ENCODE measurements at regions not wholly inside any gene's neighbourhood (a gene's known extent, or its start where the extent isn't known, plus 50 kb on each side); places are given as distances from the start of the nearest gene placed in this dataset.

DNA sequence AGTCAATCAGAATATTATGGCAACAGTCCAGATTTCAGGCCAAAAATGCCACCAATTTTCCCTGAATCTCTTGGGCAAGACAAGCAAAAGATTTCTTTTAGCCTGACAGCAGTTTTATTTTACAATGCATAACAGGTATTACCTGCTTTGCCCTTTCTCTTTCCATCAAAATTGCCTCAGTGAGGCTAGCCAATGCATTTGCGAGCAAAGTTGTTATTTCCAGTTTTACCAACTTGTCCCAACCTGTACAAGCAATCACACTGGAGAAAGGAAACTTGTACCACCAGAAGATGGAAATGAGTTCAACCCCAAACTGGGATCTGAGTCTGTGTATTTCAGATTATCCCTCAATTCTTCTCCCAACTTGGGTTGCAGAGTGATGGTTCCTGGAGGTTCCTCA lies 279.9 kb upstream of the CDYL start:
- TF ChIP-seq SIN3A (IDR thresholded peaks at IDR 0.05; ENCODE audit: borderline replicate concordance, insufficient read depth, low read length) (no peak), POLR2AphosphoS5 (IDR thresholded peaks at IDR 0.05; ENCODE audit: low read depth, low read length) (no peak), FOXP2 (optimal IDR thresholded peaks at IDR 0.05; ENCODE audit: borderline replicate concordance, extremely low read depth, extremely low read length, insufficient read depth) (no peak), TAF1 (IDR thresholded peaks at IDR 0.05; ENCODE audit: borderline replicate concordance, insufficient read depth, low read length) (no peak)
- TF ChIP-seq, protein P1, sequence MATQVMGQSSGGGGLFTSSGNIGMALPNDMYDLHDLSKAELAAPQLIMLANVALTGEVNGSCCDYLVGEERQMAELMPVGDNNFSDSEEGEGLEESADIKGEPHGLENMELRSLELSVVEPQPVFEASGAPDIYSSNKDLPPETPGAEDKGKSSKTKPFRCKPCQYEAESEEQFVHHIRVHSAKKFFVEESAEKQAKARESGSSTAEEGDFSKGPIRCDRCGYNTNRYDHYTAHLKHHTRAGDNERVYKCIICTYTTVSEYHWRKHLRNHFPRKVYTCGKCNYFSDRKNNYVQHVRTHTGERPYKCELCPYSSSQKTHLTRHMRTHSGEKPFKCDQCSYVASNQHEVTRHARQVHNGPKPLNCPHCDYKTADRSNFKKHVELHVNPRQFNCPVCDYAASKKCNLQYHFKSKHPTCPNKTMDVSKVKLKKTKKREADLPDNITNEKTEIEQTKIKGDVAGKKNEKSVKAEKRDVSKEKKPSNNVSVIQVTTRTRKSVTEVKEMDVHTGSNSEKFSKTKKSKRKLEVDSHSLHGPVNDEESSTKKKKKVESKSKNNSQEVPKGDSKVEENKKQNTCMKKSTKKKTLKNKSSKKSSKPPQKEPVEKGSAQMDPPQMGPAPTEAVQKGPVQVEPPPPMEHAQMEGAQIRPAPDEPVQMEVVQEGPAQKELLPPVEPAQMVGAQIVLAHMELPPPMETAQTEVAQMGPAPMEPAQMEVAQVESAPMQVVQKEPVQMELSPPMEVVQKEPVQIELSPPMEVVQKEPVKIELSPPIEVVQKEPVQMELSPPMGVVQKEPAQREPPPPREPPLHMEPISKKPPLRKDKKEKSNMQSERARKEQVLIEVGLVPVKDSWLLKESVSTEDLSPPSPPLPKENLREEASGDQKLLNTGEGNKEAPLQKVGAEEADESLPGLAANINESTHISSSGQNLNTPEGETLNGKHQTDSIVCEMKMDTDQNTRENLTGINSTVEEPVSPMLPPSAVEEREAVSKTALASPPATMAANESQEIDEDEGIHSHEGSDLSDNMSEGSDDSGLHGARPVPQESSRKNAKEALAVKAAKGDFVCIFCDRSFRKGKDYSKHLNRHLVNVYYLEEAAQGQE (IDR thresholded peaks at IDR 0.05; ENCODE audit: insufficient read depth in 1 of 2, low read depth in 2 of 2, low read length in 2 of 2) = no peak

DNA sequence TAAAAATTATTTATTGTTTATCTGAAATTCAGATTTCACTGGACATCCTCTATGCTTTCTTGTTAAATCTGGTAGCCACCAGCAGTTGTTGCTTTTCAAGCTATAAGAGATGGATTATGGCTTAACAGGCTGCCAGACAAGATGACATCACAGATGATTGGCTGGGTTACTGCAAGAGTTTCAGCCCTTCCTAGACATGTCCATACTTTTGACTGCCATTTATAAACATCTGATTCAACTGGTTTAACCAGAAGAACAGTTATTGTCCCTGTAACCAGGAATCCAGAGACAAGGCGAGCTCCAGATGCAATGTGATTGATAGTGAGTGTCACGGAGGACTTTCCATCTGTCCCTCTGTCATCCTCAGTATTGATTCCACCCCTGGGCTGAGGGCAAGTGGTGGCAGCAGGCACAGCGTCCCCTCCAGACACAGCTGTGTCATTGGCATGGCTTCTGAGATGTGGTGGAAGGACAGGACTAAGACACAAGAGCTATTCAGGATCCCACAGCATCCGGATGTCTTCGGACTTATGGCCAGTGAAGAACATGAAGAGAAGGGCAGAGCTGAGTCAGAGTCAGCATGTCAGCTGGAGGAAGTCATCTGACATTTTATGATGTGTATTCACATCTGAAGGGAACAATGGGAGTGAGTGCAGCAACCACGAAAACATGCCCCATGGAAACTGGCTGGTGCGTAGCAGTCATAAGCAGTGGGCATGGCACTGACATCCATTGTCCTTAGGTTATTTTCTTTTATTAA lies 284.5 kb upstream of the CDYL start:
- no peak for TF ChIP-seq FOXP2 (optimal IDR thresholded peaks at IDR 0.05; ENCODE audit: borderline replicate concordance, extremely low read depth, extremely low read length, insufficient read depth)
- TF ChIP-seq POLR2AphosphoS5 (IDR thresholded peaks at IDR 0.05; ENCODE audit: low read depth, low read length) = no peak
- no peak for TF ChIP-seq TAF1 (IDR thresholded peaks at IDR 0.05; ENCODE audit: borderline replicate concordance, insufficient read depth, low read length)
- TF ChIP-seq SIN3A (IDR thresholded peaks at IDR 0.05; ENCODE audit: borderline replicate concordance, insufficient read depth, low read length) = no peak
- TF ChIP-seq, protein P1 (IDR thresholded peaks at IDR 0.05; ENCODE audit: insufficient read depth in 1 of 2, low read depth in 2 of 2, low read length in 2 of 2) = no peak

DNA sequence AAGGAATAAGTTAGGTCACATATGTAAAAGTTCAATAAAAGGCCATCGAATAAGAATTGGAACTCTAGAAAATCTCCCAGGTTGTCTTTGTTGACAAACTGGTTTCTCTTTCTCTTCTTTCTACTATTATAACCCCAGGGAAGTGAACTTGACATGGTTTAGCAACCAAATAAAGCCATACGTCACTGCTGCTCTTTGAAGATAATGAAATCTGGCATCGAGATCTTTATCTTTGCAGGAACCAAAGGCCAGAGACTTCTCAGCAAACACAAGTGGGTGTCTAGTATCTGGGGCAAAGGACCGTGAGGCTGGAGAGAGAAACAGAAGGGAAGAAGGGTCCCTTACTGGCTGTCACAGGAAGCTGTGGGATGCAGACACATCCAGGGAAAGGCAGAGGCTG lies 286.7 kb upstream of the CDYL start:
- TF ChIP-seq SIN3A (IDR thresholded peaks at IDR 0.05; ENCODE audit: borderline replicate concordance, insufficient read depth, low read length) (no peak), TAF1 (IDR thresholded peaks at IDR 0.05; ENCODE audit: borderline replicate concordance, insufficient read depth, low read length) (no peak), POLR2AphosphoS5 (IDR thresholded peaks at IDR 0.05; ENCODE audit: low read depth, low read length) (no peak)
- TF ChIP-seq, protein P1 (IDR thresholded peaks at IDR 0.05; ENCODE audit: insufficient read depth in 1 of 2, low read depth in 2 of 2, low read length in 2 of 2) = no peak

DNA sequence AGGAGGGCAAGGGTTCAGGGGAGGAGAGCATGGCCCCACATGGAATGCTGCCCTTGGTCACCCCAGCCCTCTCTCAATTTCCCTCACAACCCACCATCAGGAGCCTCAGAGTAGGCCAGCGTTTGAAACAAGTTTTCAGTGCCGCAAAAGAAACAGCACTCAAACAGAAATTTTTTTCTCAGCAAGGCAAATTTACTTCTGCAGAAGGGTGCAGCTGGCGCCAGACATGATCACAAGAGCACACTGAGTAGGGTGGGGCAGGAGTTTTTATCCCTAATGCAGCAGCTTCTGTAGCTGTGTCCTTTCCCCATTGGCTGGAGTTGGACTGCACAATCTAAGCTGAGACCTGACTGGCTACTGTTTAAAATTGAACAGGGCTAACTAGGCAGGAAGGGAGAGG lies 287.8 kb upstream of the CDYL start:
- TF ChIP-seq FOXP2 (optimal IDR thresholded peaks at IDR 0.05; ENCODE audit: borderline replicate concordance, extremely low read depth, extremely low read length, insufficient read depth) (no peak), SIN3A (IDR thresholded peaks at IDR 0.05; ENCODE audit: borderline replicate concordance, insufficient read depth, low read length) (no peak), POLR2AphosphoS5 (IDR thresholded peaks at IDR 0.05; ENCODE audit: low read depth, low read length) (no peak), TAF1 (IDR thresholded peaks at IDR 0.05; ENCODE audit: borderline replicate concordance, insufficient read depth, low read length) (no peak)
- TF ChIP-seq, protein P1 (IDR thresholded peaks at IDR 0.05; ENCODE audit: insufficient read depth in 1 of 2, low read depth in 2 of 2, low read length in 2 of 2) = no peak

Data from PFSK-1 (cell line).